ENCODE measurements at regions not wholly inside any gene's neighbourhood (a gene's known extent, or its start where the extent isn't known, plus 50 kb on each side); places are given as distances from the start of the nearest gene placed in this dataset.
"Not testable (repeated sequence)": the region's sequence is repeated elsewhere in the genome, so short reads cannot be mapped to it uniquely, and the experiment has no call there.

GRCh38 chr16:13829697-13830299 lies 90.2 kb upstream of the ERCC4 start:
- DNase-seq = no peak

GRCh38 chr16:13833515-13833914 lies 86.4 kb upstream of the ERCC4 start:
- no peak for DNase-seq

- no peak for DNase-seq
Observed at GRCh38 chr16:13835387-13835786, 84.6 kb upstream of the ERCC4 start.

GRCh38 chr16:13835935-13836730 lies 83.8 kb upstream of the ERCC4 start:
- DNase-seq = no peak

GRCh38 chr16:13838401-13839190 lies 81.4 kb upstream of the ERCC4 start:
- DNase-seq = no peak

- no peak for DNase-seq
Observed at GRCh38 chr16:13839577-13839976, 80.4 kb upstream of the ERCC4 start.

GRCh38 chr16:13845232-13845631 lies 74.7 kb upstream of the ERCC4 start:
- DNase-seq = no peak

GRCh38 chr16:13848795-13849194 lies 71.2 kb upstream of the ERCC4 start:
- DNase-seq = no peak

GRCh38 chr16:13850173-13850572 lies 69.8 kb upstream of the ERCC4 start:
- not testable (repeated sequence) for DNase-seq

- no peak for DNase-seq
Observed at GRCh38 chr16:13852827-13853226, 67.1 kb upstream of the ERCC4 start.

GRCh38 chr16:13856398-13856797 lies 63.6 kb upstream of the ERCC4 start:
- no peak for DNase-seq

GRCh38 chr16:13856811-13857511 lies 63.0 kb upstream of the ERCC4 start:
- no peak for DNase-seq

- no peak for DNase-seq
Observed at GRCh38 chr16:13858873-13859580, 60.9 kb upstream of the ERCC4 start.

- no peak for DNase-seq
Observed at GRCh38 chr16:13863075-13863765, 56.7 kb upstream of the ERCC4 start.

- DNase-seq = no peak
Observed at GRCh38 chr16:13864689-13865088, 55.3 kb upstream of the ERCC4 start.

GRCh38 chr16:13866073-13866472 lies 53.9 kb upstream of the ERCC4 start:
- DNase-seq = peak; percentile 34
